ENCODE measurements at regions not wholly inside any gene's neighbourhood (a gene's known extent, or its start where the extent isn't known, plus 50 kb on each side); places are given as distances from the start of the nearest gene placed in this dataset.

DNA sequence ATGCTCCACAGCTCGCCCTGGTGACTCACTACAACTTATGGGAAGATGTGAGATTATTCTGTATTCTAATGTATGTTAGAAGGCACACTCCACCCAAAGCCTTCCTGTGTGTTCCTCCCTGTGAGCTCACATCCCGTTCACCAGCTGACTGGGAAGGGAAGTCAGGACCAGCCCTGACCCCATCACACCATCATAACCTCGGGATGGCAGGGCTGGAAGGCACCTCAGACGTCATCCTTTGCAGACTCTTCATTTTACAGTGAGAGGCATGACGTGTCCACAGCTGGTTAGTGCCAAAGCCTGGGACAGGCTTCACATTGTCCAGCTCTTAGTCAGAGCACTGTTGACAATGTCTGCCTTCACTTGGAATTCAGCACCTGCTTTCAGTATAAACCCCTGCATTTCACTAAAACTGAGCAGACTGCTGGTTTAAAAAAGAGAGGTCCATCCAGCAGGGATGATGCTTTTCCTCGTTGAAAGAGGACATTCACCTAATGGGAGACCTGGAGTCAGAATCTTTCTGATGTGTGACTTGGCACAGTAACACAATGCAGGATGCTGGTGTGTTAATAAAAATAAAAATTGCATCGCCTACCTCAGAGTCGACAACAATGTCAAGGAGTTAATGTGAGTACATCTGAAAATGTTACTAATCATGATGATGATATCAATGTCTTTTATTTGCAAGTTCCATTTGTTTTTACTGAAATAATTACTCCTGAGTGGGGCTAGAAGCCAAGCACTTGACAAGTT, 418.0 kb upstream of the TNP1 start:
- TF ChIP-seq, protein P1, sequence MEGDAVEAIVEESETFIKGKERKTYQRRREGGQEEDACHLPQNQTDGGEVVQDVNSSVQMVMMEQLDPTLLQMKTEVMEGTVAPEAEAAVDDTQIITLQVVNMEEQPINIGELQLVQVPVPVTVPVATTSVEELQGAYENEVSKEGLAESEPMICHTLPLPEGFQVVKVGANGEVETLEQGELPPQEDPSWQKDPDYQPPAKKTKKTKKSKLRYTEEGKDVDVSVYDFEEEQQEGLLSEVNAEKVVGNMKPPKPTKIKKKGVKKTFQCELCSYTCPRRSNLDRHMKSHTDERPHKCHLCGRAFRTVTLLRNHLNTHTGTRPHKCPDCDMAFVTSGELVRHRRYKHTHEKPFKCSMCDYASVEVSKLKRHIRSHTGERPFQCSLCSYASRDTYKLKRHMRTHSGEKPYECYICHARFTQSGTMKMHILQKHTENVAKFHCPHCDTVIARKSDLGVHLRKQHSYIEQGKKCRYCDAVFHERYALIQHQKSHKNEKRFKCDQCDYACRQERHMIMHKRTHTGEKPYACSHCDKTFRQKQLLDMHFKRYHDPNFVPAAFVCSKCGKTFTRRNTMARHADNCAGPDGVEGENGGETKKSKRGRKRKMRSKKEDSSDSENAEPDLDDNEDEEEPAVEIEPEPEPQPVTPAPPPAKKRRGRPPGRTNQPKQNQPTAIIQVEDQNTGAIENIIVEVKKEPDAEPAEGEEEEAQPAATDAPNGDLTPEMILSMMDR (IDR thresholded peaks at IDR 0.05; ENCODE audit: insufficient read depth, low read length): no peak
- DNase-seq (ENCODE audit: low read depth): peak; percentile 97
- no peak overlapping the region for H3K4me3 ChIP-seq (ENCODE audit: low read depth, low read length)

DNA sequence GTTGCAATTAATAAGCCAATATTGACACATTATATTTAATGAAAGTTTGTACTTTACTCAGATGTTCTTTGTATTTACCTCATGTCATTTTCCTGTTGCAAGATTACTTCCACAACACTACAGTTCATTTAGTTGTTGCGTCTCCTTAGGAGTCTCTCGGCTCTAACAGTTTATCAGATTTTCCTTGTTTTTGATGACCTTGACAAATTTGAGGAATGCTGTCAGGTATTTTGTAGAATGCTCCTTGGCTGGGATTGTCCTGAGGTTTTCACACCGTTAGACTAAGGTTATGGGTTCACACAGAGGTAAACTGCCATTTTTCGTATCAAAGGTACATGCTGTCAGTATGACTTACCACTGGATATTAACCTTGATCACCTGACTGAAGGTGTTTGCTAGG, 416.6 kb upstream of the TNP1 start:
- no peak for DNase-seq (ENCODE audit: low read depth)
- TF ChIP-seq, protein P1 (IDR thresholded peaks at IDR 0.05; ENCODE audit: insufficient read depth, low read length): no peak
- no peak overlapping the region for H3K4me3 ChIP-seq (ENCODE audit: low read depth, low read length)

DNA sequence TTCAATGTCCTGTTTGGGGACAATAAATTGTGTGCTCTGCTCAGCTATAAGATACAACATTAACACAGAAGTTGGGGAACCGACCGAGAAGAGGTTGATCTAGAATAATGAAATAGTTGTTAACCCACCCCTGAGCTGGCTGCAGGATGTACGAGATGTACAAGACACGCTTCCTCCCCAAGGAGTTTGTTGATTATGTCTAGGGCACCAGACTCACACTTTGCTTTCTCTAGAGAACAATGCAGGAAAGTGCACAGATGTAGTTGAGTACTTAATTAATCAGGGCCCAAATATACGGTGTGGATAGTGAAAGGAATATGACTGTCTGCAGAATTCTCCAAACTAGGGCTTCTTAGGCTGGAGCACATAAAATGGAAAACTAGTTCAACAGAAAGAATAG, 415.2 kb upstream of the TNP1 start:
- no peak for DNase-seq (ENCODE audit: low read depth)
- TF ChIP-seq, protein P1 (IDR thresholded peaks at IDR 0.05; ENCODE audit: insufficient read depth, low read length): no peak
- no peak overlapping the region for H3K4me3 ChIP-seq (ENCODE audit: low read depth, low read length)

DNA sequence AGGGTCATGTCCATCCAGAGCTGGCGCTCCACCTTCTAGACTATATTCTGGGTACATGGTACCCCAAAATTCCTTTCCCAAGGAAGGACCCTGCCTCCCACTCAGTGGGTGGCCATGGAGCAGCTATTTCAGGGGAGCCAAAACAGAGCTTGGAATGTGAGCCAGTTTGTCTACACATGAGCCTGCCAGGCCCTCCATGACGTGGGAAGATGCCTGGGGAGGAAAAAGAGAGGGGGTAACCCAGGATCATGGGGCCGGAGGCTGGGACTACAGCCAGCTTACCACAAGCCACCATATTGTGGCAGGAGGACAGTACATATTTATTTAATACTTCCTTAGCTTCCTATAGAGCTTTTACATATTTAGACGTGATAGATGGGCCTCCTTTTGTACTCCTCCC, 414.7 kb upstream of the TNP1 start:
- H3K4me3 ChIP-seq (ENCODE audit: low read depth, low read length): no peak overlapping the region
- DNase-seq (ENCODE audit: low read depth): no peak
- TF ChIP-seq, protein P1 (IDR thresholded peaks at IDR 0.05; ENCODE audit: insufficient read depth, low read length): no peak

DNA sequence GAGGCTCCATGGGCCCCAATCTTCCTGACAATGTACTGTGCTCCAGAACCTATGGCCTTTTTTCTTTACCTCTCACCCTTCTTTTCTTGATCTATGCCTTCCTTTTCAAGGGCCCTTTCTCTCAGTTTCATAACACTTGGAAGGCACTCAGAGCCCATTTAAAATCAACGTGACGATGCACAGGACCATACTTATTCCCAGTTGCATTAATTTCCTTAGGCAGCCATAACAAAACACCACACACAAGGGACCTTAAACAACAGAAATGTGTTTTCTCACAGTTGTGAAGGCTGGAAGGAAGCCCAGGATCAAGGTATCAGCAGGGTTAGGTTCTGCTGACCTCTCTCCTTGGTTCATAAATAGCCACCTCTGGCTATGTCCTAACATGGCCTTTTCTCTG, 414.0 kb upstream of the TNP1 start:
- DNase-seq (ENCODE audit: low read depth): no peak

DNA sequence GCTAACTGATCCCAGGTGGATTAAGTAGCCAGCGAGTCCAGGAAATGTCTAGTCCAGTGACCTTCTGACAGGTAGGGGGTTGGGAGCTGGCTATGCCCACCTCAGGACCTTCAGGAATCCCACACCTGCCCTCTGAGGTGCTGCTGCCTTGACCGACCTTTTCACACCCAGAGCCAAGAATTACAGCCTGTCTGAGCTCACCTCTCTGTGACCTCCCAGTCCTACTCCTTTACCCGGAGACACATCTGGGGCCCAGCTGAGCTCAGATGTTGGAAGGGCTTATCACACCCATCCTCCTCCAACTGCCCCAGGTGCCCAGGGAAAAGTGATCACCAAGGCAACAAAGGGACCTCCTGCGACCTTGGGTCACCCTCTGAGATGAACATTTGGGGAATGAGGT, 413.3 kb upstream of the TNP1 start:
- TF ChIP-seq, protein P1 (IDR thresholded peaks at IDR 0.05; ENCODE audit: insufficient read depth, low read length): no peak
- H3K4me3 ChIP-seq (ENCODE audit: low read depth, low read length): no peak overlapping the region
- DNase-seq (ENCODE audit: low read depth): no peak

More for the DNA sequence above, 414.0 kb upstream of the TNP1 start:
- TF ChIP-seq, protein P1 (IDR thresholded peaks at IDR 0.05; ENCODE audit: insufficient read depth, low read length): no peak
- H3K4me3 ChIP-seq (ENCODE audit: low read depth, low read length): no peak overlapping the region

DNA sequence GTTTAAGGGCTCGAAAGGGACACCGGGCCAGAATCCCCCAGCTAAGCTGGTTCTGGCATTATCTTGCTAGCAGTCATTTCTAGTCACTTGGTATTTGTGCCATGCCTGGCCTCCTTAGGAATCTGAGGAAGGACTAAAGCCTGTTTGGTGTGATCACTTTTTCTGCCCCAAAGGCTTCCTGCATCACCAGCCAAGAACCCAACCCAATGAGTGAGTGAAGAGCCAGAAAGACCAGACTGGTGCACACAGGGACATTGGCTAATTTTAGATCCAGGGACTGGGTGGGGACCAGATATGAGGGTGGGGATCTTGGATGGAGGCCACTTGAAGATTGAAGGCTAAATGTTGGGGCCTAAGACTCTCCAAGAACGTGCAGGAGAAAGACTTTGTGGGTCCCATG, 411.9 kb upstream of the TNP1 start:
- DNase-seq (ENCODE audit: low read depth): no peak
- H3K4me3 ChIP-seq (ENCODE audit: low read depth, low read length): no peak overlapping the region

More for the DNA sequence above, 411.9 kb upstream of the TNP1 start:
- TF ChIP-seq, protein P1 (IDR thresholded peaks at IDR 0.05; ENCODE audit: insufficient read depth, low read length): no peak

All from fibroblast of the aortic adventitia (primary cell).